ENCODE measurements at regions not wholly inside any gene's neighbourhood (a gene's known extent, or its start where the extent isn't known, plus 50 kb on each side); places are given as distances from the start of the nearest gene placed in this dataset.

GRCh38 chr21:15306271-15306670 lies 241.5 kb upstream of the NRIP1 start:
- TF ChIP-seq EZH2 (IDR thresholded peaks at IDR 0.05) (no peak), CTCF (IDR thresholded peaks at IDR 0.05) (no peak), EZH2phosphoT487 (IDR thresholded peaks at IDR 0.05) (no peak)

All from neural progenitor cell (in vitro differentiated cells).